Type B pancreatic cell (in vitro differentiated cells): ENCODE measurements at regions not wholly inside any gene's neighbourhood (a gene's known extent, or its start where the extent isn't known, plus 50 kb on each side); places are given as distances from the start of the nearest gene placed in this dataset.
"Not testable (repeated sequence)": the region's sequence is repeated elsewhere in the genome, so short reads cannot be mapped to it uniquely, and the experiment has no call there.

ENCODE experiments used
- DNase-seq: peaks from one replicate; pipeline ENCODE4 v3.0.0; 2021; ENCODE audit warnings: mixed read lengths; ENCODE audit not compliant: unreplicated experiment; ENCODE audit errors: extremely low spot score
- H3K27ac Mint-ChIP-seq: 2 replicates; pipeline ENCODE4 v1.8.0; 2021; ENCODE audit warnings: mild to moderate bottlenecking, mixed read lengths
- H3K27me3 Mint-ChIP-seq: 2 replicates; pipeline ENCODE4 v1.8.0; 2021; ENCODE audit warnings: mixed read lengths
- H3K36me3 Mint-ChIP-seq: 2 replicates; pipeline ENCODE4 v1.8.0; 2021; ENCODE audit warnings: mixed read lengths
- H3K4me1 Mint-ChIP-seq: one replicate; pipeline ENCODE4 v1.8.0; 2021; ENCODE audit warnings: mixed read lengths; ENCODE audit not compliant: unreplicated experiment
- H3K4me3 Mint-ChIP-seq: 2 replicates; pipeline ENCODE4 v1.8.0; 2021; ENCODE audit warnings: mild to moderate bottlenecking, mixed read lengths
- H3K9me3 Mint-ChIP-seq: 2 replicates; pipeline ENCODE4 v1.8.0; 2021; ENCODE audit warnings: mixed read lengths
- CTCF ChIP-seq: fragments of 200-600 bp; sonication (generic); conservative IDR thresholded peaks from 2 replicates; pipeline ENCODE4 v1.5.0; 2021; ENCODE audit warnings: antibody characterized with exemption, mild to moderate bottlenecking

- TF ChIP-seq CTCF: no peak
- Mint-ChIP-seq H3K4me3 (no peak overlapping the region), H3K27me3 (no peaks in the 10 kb centered on the region), H3K4me1 (peaks cover 6% of the 10 kb centered on the region), H3K27ac (no peak overlapping the region), H3K36me3 (no peaks in the 10 kb centered on the region), H3K9me3 (no peaks in the 10 kb centered on the region)
- DNase-seq: no peak
Measured at GRCh38 chr3:115287198-115287597, 140.1 kb upstream of the ZBTB20 start.

- Mint-ChIP-seq H3K36me3 (no peaks in the 10 kb centered on the region), H3K27ac (no peak overlapping the region), H3K4me1 (no peaks in the 10 kb centered on the region), H3K27me3 (peaks cover 3% of the 10 kb centered on the region), H3K4me3 (no peak overlapping the region), H3K9me3 (no peaks in the 10 kb centered on the region)
- TF ChIP-seq CTCF: no peak
- no peak for DNase-seq
Measured at GRCh38 chr3:115292131-115292530, 145.0 kb upstream of the ZBTB20 start.

GRCh38 chr3:115292677-115293165 lies 145.6 kb upstream of the ZBTB20 start:
- TF ChIP-seq CTCF: no peak
- H3K36me3 Mint-ChIP-seq: no peaks in the 10 kb centered on the region
- H3K9me3 Mint-ChIP-seq: no peaks in the 10 kb centered on the region
- DNase-seq: no peak
- H3K4me3 Mint-ChIP-seq: no peak overlapping the region
- no peaks in the 10 kb centered on the region for H3K4me1 Mint-ChIP-seq
- H3K27me3 Mint-ChIP-seq: peaks cover 3% of the 10 kb centered on the region
- H3K27ac Mint-ChIP-seq: no peak overlapping the region

- no peak overlapping the region for H3K4me3 Mint-ChIP-seq
- no peaks in the 10 kb centered on the region for H3K4me1 Mint-ChIP-seq
- H3K27me3 Mint-ChIP-seq: peaks cover 3% of the 10 kb centered on the region
- no peak for DNase-seq
- no peak overlapping the region for H3K27ac Mint-ChIP-seq
- H3K9me3 Mint-ChIP-seq: no peaks in the 10 kb centered on the region
- TF ChIP-seq CTCF: no peak
- no peaks in the 10 kb centered on the region for H3K36me3 Mint-ChIP-seq
Measured at GRCh38 chr3:115293321-115293720, 146.2 kb upstream of the ZBTB20 start.

GRCh38 chr3:115301364-115301860 lies 154.3 kb upstream of the ZBTB20 start:
- no peak overlapping the region for H3K4me3 Mint-ChIP-seq
- H3K27ac Mint-ChIP-seq: no peak overlapping the region
- no peaks in the 10 kb centered on the region for H3K9me3 Mint-ChIP-seq
- DNase-seq: no peak
- TF ChIP-seq CTCF: no peak
- no peaks in the 10 kb centered on the region for H3K36me3 Mint-ChIP-seq
- no peaks in the 10 kb centered on the region for H3K27me3 Mint-ChIP-seq
- no peaks in the 10 kb centered on the region for H3K4me1 Mint-ChIP-seq

- H3K36me3 Mint-ChIP-seq, H3K27me3 Mint-ChIP-seq, H3K4me3 Mint-ChIP-seq, H3K27ac Mint-ChIP-seq, DNase-seq, H3K4me1 Mint-ChIP-seq, H3K9me3 Mint-ChIP-seq: not testable (repeated sequence)
Measured at GRCh38 chr3:115317953-115318352, 170.9 kb upstream of the ZBTB20 start.
